Prostate gland (tissue), 2 donors: ENCODE measurements at regions not wholly inside any gene's neighbourhood (a gene's known extent, or its start where the extent isn't known, plus 50 kb on each side); places are given as distances from the start of the nearest gene placed in this dataset.

Experiments
- DNase-seq: peaks from one replicate; pipeline ENCODE4 v3.0.0-alpha.2; 2019; ENCODE audit warnings: low spot score
- H3K27ac ChIP-seq, 2 donors: fragments of 200-600 bp; sonication (generic); 2 replicates each; pipeline ENCODE4 v1.5.1; 2017 to 2019
- H3K27me3 ChIP-seq: fragments of 200-600 bp; sonication (generic); replicated peaks from 2 replicates; pipeline ENCODE4 v1.5.1; 2019; ENCODE audit not compliant: insufficient read depth
- H3K36me3 ChIP-seq, 2 donors: fragments of 200-600 bp; sonication (generic); 1 replicate in 1 of 2; 2 replicates in 1 of 2; pipeline versions ENCODE4 v1.5.1 to v1.8.1; 2017 to 2019
- H3K4me1 ChIP-seq: fragments of 200-600 bp; sonication (generic); replicated peaks from 2 replicates; pipeline ENCODE4 v1.5.1; 2019
- H3K4me3 ChIP-seq, 2 donors: fragments of 200-600 bp; sonication (generic); 2 replicates each; pipeline ENCODE4 v1.5.1; 2017 to 2019
- H3K9me3 ChIP-seq: fragments of 200-600 bp; sonication (generic); 2 replicates; pipeline ENCODE4 v1.5.1; 2017
- POLR2A ChIP-seq: fragments of 450-650 bp; IDR thresholded peaks from one replicate; pipeline ENCODE4 v1.6.1; 2016; ENCODE audit warnings: antibody characterized with exemption, mild to moderate bottlenecking
- POLR2AphosphoS5 ChIP-seq: sonication (generic); formaldehyde crosslinking; IDR thresholded peaks from one replicate; pipeline ENCODE4 v1.6.1; 2017; ENCODE audit warnings: antibody characterized with exemption
- WGBS: methylation state at CpG from one replicate; pipeline ENCODE4 v1.1.5; 2018; 5-methylcytosine and 5-hydroxymethylcytosine counted together
- intact Hi-C: fragments of 100-400 bp; cut with DNase I; formaldehyde crosslinking; loops from one replicate; pipeline ENCODE4 v1.14.2; 2022
- TF ChIP-seq, protein P1 (sequence below), 4 experiments: fragments of 200-600 bp in 2 of 4; fragments of 450-650 bp in 2 of 4; sonication (generic) in 2 of 4; IDR thresholded peaks; 1 replicate in 3 of 4; 2 replicates in 1 of 4; pipeline ENCODE4 v1.5.1; 2016 to 2019; ENCODE audit warnings: antibody characterized with exemption in 4 of 4, mild to moderate bottlenecking in 2 of 4, moderate library complexity in 2 of 4

DNA sequence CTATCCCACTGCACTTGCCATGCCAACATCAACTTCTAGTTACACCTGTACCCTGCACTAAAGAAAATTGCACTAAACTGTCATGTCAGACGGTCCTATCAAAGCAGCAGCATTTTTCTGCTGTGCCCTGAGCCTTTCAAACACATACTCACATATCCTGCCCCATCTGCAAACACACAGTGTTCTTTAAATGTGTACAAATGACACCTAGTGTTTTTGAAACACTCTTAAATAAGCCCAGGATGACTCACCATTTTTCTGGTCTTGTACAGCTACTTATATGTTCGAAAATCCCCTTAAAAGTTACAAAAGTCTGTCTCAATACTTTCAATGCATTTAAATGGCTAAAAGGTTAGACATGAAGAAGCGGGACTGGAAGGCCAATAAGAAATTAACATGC lies 346.7 kb upstream of the PPARGC1A start:
- Histone ChIP-seq H3K4me3 (no peak overlapping the region), H3K27ac (no peak overlapping the region), H3K9me3 (no peaks in the 10 kb centered on the region), H3K27me3 (no peaks in the 10 kb centered on the region), H3K36me3 (no peaks in the 10 kb centered on the region), H3K4me1 (no peaks in the 10 kb centered on the region)
- WGBS: 69% methylated on average over 3 of the region's 3 CpGs
- intact Hi-C loops: no loop called here
- TF ChIP-seq, protein P1, sequence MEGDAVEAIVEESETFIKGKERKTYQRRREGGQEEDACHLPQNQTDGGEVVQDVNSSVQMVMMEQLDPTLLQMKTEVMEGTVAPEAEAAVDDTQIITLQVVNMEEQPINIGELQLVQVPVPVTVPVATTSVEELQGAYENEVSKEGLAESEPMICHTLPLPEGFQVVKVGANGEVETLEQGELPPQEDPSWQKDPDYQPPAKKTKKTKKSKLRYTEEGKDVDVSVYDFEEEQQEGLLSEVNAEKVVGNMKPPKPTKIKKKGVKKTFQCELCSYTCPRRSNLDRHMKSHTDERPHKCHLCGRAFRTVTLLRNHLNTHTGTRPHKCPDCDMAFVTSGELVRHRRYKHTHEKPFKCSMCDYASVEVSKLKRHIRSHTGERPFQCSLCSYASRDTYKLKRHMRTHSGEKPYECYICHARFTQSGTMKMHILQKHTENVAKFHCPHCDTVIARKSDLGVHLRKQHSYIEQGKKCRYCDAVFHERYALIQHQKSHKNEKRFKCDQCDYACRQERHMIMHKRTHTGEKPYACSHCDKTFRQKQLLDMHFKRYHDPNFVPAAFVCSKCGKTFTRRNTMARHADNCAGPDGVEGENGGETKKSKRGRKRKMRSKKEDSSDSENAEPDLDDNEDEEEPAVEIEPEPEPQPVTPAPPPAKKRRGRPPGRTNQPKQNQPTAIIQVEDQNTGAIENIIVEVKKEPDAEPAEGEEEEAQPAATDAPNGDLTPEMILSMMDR (IDR thresholded peaks at IDR 0.05): no peak
- no peak for TF ChIP-seq POLR2AphosphoS5
- TF ChIP-seq POLR2A: no peak
- no peak for DNase-seq

GRCh38 chr4:24236120-24236519 lies 346.3 kb upstream of the PPARGC1A start:
- H3K27ac ChIP-seq: no peak overlapping the region
- H3K36me3 ChIP-seq: no peaks in the 10 kb centered on the region
- TF ChIP-seq POLR2A (no peak), POLR2AphosphoS5 (no peak)
- TF ChIP-seq, protein P1 (IDR thresholded peaks at IDR 0.05): no peak
- WGBS: 95% methylated on average over 5 of the region's 5 CpGs
- DNase-seq: no peak
- no peaks in the 10 kb centered on the region for H3K4me1 ChIP-seq
- no peaks in the 10 kb centered on the region for H3K9me3 ChIP-seq
- H3K4me3 ChIP-seq: no peak overlapping the region
- intact Hi-C loops: no loop called here
- H3K27me3 ChIP-seq: no peaks in the 10 kb centered on the region

DNA sequence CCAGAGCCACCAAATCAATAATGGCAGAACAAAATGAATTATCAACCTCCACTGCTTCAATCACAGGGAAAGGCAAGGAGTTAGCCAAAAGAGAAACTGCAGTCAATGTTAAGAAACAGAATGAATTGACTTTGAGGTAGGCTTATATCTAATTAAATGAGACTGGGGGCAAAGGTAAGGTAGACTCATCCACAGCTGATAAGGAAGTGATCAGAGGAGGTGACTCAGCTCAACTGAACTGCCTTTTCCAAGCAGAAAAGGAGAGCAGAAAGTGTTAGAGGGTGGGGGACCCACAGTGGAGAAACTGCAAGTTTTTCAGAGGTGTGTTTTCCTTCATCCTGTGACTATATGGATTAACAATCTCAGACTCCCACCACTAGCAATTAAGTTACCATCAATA lies 345.8 kb upstream of the PPARGC1A start:
- Histone ChIP-seq H3K4me3 (no peak overlapping the region), H3K27ac (no peak overlapping the region), H3K36me3 (no peaks in the 10 kb centered on the region), H3K9me3 (no peaks in the 10 kb centered on the region), H3K4me1 (no peaks in the 10 kb centered on the region), H3K27me3 (no peaks in the 10 kb centered on the region)
- intact Hi-C loops: no loop called here
- TF ChIP-seq POLR2A (no peak), POLR2AphosphoS5 (no peak)
- TF ChIP-seq, protein P1 (IDR thresholded peaks at IDR 0.05): no peak
- DNase-seq: no peak

GRCh38 chr4:24234288-24234848 lies 344.5 kb upstream of the PPARGC1A start:
- DNase-seq: no peak
- WGBS: 97% methylated on average over 3 of the region's 3 CpGs
- H3K4me1 ChIP-seq: no peaks in the 10 kb centered on the region
- H3K4me3 ChIP-seq: no peak overlapping the region
- no peaks in the 10 kb centered on the region for H3K27me3 ChIP-seq
- no peaks in the 10 kb centered on the region for H3K9me3 ChIP-seq
- intact Hi-C loops: no loop called here
- TF ChIP-seq POLR2AphosphoS5 (no peak), POLR2A (no peak)
- TF ChIP-seq, protein P1 (IDR thresholded peaks at IDR 0.05): no peak
- no peaks in the 10 kb centered on the region for H3K36me3 ChIP-seq
- no peak overlapping the region for H3K27ac ChIP-seq

DNA sequence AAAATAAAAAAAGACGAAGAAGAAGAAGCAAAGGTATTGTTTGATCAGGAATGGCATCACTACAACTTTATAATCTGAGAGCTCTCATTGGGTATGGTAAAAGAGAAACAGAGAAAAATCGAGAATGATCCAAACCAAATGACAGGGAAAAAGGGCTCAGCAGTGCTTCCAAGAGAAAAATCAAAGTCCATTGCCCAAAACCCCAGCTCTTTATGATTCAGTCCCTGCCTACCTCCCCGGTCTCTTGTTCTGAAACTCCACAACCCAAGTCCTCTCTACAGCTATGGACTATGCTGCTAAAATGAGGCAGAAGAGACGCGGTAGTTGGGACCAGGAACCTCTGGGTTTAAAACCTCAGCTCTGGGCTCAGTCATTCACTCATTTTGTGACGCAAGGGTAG lies 341.1 kb upstream of the PPARGC1A start:
- H3K9me3 ChIP-seq: no peaks in the 10 kb centered on the region
- no peak for DNase-seq
- no peaks in the 10 kb centered on the region for H3K4me1 ChIP-seq
- H3K27me3 ChIP-seq: no peaks in the 10 kb centered on the region
- no peaks in the 10 kb centered on the region for H3K36me3 ChIP-seq
- H3K27ac ChIP-seq: no peak overlapping the region
- no peak overlapping the region for H3K4me3 ChIP-seq
- intact Hi-C loops: no loop called here
- 93% methylated on average over 6 of the region's 6 CpGs for WGBS
- TF ChIP-seq POLR2A (no peak), POLR2AphosphoS5 (no peak)
- TF ChIP-seq, protein P1 (IDR thresholded peaks at IDR 0.05): no peak
